Endothelial cell (in vitro differentiated cells): ENCODE measurements at regions not wholly inside any gene's neighbourhood (a gene's known extent, or its start where the extent isn't known, plus 50 kb on each side); places are given as distances from the start of the nearest gene placed in this dataset.
"Not testable (repeated sequence)": the region's sequence is repeated elsewhere in the genome, so short reads cannot be mapped to it uniquely, and the experiment has no call there.

Experiments used
- DNase-seq: peaks from one replicate; pipeline ENCODE4 v3.0.0; 2021; ENCODE audit warnings: low spot score
- H3K27ac Mint-ChIP-seq: one replicate; pipeline ENCODE4 v1.8.0; 2021; ENCODE audit warnings: mixed read lengths, inconsistent platforms; ENCODE audit not compliant: unreplicated experiment
- H3K27me3 Mint-ChIP-seq: one replicate; pipeline ENCODE4 v1.8.0; 2021; ENCODE audit warnings: mild to moderate bottlenecking, moderate library complexity, mixed read lengths, inconsistent platforms; ENCODE audit not compliant: unreplicated experiment
- H3K36me3 Mint-ChIP-seq: one replicate; pipeline ENCODE4 v1.8.0; 2021; ENCODE audit warnings: mild to moderate bottlenecking, low read depth, mixed read lengths, inconsistent platforms; ENCODE audit not compliant: unreplicated experiment
- H3K4me1 Mint-ChIP-seq: one replicate; pipeline ENCODE4 v1.8.0; 2021; ENCODE audit warnings: mild to moderate bottlenecking, mixed read lengths, inconsistent platforms; ENCODE audit not compliant: unreplicated experiment
- H3K4me3 Mint-ChIP-seq: one replicate; pipeline ENCODE4 v1.8.0; 2021; ENCODE audit warnings: mild to moderate bottlenecking, mixed read lengths, inconsistent platforms; ENCODE audit not compliant: unreplicated experiment
- H3K9me3 Mint-ChIP-seq: one replicate; pipeline ENCODE4 v1.8.0; 2021; ENCODE audit warnings: mixed read lengths, inconsistent platforms; ENCODE audit not compliant: unreplicated experiment
- TF ChIP-seq, protein P1 (sequence below): fragments of 200-600 bp; sonication (generic); IDR thresholded peaks from one replicate; pipeline ENCODE4 v1.5.0; 2021; ENCODE audit warnings: antibody characterized with exemption; ENCODE audit not compliant: unreplicated experiment

DNA sequence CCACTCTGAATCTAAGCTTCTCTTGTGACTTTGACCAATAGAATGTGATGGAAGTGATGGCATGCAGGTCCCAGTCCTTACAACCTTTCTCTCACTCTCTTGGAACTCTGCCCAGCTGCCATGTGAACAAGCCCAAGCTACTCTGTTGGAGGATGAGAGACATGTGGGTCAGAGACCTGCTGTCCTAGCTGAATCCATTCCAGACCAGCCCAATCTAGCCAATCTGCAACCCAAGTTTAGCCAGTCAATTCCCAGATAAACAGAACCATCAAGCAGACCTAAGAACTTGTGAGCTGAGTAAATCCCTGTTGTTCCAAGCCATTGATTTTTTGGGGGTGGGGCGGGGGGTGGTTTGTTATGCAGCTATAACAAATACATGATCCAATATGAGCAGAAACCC is 69.2 kb upstream of the GRK3 start:
- no peaks in the 10 kb centered on the region for H3K9me3 Mint-ChIP-seq
- no peak for DNase-seq
- H3K27ac Mint-ChIP-seq: no peak overlapping the region
- peaks cover 6% of the 10 kb centered on the region for H3K4me1 Mint-ChIP-seq
- H3K36me3 Mint-ChIP-seq: peaks cover 10% of the 10 kb centered on the region
- TF ChIP-seq, protein P1, sequence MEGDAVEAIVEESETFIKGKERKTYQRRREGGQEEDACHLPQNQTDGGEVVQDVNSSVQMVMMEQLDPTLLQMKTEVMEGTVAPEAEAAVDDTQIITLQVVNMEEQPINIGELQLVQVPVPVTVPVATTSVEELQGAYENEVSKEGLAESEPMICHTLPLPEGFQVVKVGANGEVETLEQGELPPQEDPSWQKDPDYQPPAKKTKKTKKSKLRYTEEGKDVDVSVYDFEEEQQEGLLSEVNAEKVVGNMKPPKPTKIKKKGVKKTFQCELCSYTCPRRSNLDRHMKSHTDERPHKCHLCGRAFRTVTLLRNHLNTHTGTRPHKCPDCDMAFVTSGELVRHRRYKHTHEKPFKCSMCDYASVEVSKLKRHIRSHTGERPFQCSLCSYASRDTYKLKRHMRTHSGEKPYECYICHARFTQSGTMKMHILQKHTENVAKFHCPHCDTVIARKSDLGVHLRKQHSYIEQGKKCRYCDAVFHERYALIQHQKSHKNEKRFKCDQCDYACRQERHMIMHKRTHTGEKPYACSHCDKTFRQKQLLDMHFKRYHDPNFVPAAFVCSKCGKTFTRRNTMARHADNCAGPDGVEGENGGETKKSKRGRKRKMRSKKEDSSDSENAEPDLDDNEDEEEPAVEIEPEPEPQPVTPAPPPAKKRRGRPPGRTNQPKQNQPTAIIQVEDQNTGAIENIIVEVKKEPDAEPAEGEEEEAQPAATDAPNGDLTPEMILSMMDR: no peak
- no peak overlapping the region for H3K4me3 Mint-ChIP-seq
- H3K27me3 Mint-ChIP-seq: peaks cover 3% of the 10 kb centered on the region

DNA sequence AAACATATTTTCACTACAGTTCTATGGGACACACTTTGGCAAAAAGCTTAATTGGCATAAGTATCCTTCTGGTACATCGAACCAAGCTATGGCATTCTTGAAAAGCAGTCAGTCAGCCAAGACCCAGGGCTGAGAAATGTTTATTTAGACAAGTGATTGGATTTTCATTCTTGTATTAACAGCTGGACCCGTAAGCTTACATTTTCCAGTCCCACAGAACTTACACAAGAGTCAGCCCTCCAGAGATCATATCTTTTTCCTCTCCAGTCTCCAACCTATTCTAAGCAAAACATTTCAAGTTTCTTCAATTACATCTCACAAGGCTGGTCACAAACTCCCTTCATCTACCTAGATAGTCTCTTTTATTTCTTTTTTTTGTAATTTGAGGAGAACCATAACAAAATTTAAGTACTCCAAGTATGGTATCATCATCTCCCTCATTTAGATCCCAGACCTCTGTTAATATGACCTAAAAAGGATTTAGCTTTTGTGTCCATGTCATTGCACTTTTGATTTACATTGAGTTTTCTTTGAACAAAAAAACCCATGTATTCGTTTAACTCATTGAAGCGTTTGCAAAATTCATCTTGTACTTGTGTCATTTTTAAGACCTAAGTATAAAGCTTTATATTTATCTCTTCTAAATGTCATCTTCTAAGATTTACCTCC is 67.9 kb upstream of the GRK3 start:
- TF ChIP-seq, protein P1: no peak
- Mint-ChIP-seq H3K9me3 (no peaks in the 10 kb centered on the region), H3K4me3 (no peak overlapping the region), H3K4me1 (peaks cover 6% of the 10 kb centered on the region), H3K36me3 (peaks cover 4% of the 10 kb centered on the region), H3K27ac (no peak overlapping the region), H3K27me3 (peaks cover 3% of the 10 kb centered on the region)
- no peak for DNase-seq

DNA sequence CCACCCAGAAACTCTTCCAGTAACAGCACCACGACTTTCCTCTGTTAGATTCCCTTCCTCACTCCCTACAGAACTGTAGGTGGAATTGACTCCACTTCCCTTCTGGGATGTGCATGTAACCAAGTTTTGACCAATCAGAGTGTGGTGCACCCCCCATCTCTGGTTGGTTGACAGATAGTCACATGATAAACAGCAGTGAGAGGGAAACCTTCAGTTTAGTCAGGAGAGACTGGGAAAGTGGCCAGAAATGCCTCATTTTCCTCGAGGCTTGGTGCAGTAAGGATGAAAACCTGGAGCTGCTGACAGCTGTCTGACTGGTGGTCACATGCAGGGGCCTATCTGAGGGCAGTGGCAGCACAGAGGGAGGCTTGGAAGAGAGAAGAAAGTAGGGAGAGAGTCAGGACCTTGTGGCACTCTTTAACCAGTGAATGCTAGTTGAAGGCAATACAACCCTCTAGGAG is 67.3 kb upstream of the GRK3 start:
- peaks cover 4% of the 10 kb centered on the region for H3K36me3 Mint-ChIP-seq
- peaks cover 6% of the 10 kb centered on the region for H3K4me1 Mint-ChIP-seq
- H3K4me3 Mint-ChIP-seq: no peak overlapping the region
- TF ChIP-seq, protein P1: no peak
- H3K27me3 Mint-ChIP-seq: peaks cover 3% of the 10 kb centered on the region
- no peak for DNase-seq
- no peak overlapping the region for H3K27ac Mint-ChIP-seq
- H3K9me3 Mint-ChIP-seq: no peaks in the 10 kb centered on the region

DNA sequence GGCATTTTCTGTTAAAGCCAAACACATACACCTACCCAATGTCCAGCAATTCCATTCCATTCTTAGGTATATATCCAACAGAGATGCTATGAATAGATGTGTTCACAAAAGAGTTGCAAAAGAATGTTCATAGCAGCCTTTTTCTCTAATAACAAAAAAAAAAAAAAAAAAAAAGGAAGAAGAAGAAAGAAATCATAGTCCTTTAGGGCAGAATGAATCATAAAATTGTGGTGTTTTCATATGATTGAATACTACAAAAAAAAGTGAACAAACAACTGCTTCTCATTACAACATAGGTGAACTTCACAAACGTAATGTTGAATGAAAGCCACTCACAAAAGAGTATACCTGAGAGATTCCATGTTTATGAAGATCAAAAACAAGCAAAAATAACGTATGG is 66.8 kb upstream of the GRK3 start:
- Mint-ChIP-seq H3K4me3 (no peak overlapping the region), H3K9me3 (no peaks in the 10 kb centered on the region), H3K4me1 (peaks cover 5% of the 10 kb centered on the region), H3K27me3 (peaks cover 3% of the 10 kb centered on the region), H3K27ac (no peak overlapping the region), H3K36me3 (peaks cover 4% of the 10 kb centered on the region)
- TF ChIP-seq, protein P1: no peak
- DNase-seq: no peak

DNA sequence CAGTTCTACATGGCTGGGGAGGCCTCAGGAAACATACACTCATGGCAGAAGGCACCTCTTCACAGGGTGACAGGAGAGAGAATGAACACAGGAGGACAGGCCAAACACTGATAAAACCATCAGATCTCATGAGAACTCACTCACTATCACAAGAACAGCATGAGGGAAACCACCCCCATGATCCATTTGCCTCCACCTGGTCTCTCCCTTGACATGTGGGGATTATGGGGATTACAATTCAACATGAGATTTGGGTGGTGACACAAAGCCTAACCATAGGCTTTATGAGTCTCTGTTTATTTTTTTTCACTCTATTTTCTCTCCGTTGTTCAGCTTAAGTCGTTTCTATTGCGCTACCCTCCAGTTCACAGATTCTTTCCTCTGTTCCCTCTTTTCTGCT is 63.8 kb upstream of the GRK3 start:
- DNase-seq, H3K4me3 Mint-ChIP-seq, H3K27me3 Mint-ChIP-seq, H3K9me3 Mint-ChIP-seq, H3K36me3 Mint-ChIP-seq, H3K4me1 Mint-ChIP-seq, H3K27ac Mint-ChIP-seq: not testable (repeated sequence)

DNA sequence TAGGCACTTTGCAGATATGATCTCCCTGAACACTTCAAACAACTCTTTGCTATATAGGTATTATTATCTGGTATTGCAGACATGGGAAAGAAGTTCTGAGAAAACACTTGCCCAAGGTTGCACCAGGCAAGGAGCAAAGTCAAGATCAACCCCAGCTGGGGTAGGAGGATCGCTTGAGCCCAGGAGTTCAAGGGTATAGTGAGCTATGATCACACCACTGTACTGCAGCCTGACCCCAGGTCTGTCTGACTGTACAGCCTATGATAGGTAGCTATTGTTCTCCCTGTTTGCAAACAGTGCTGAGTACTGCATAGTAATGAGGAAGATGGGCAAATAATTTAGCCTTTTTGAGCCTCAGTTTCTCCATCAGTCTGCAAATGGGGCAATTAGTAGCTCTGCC is 60.5 kb upstream of the GRK3 start:
- not testable (repeated sequence) for H3K4me3 Mint-ChIP-seq, H3K27me3 Mint-ChIP-seq, H3K4me1 Mint-ChIP-seq, DNase-seq, H3K27ac Mint-ChIP-seq, H3K9me3 Mint-ChIP-seq, H3K36me3 Mint-ChIP-seq
